ENCODE measurements at regions not wholly inside any gene's neighbourhood (a gene's known extent, or its start where the extent isn't known, plus 50 kb on each side); places are given as distances from the start of the nearest gene placed in this dataset.

GRCh38 chr1:38243106-38243505, 196.5 kb upstream of the POU3F1 start:
- no peak for TF ChIP-seq CTCF (IDR thresholded peaks at IDR 0.05 in 2 of 3, conservative IDR thresholded peaks at IDR 0.05 in 1 of 3; ENCODE audit: borderline replicate concordance in 1 of 3, insufficient read depth in 1 of 3, low read depth in 2 of 3, low read length in 2 of 3)
- TF ChIP-seq REST (IDR thresholded peaks at IDR 0.05; ENCODE audit: low read depth) = no peak
- TF ChIP-seq RAD21 (IDR thresholded peaks at IDR 0.05; ENCODE audit: low read depth) = no peak
- TF ChIP-seq POLR2A (IDR thresholded peaks at IDR 0.05; ENCODE audit: borderline replicate concordance, extremely low read depth, insufficient read depth, insufficient read length) = no peak
- no peak for TF ChIP-seq ZBTB33 (IDR thresholded peaks at IDR 0.05; ENCODE audit: extremely low read depth, insufficient replicate concordance, low read length)
- no peak for TF ChIP-seq MAX (IDR thresholded peaks at IDR 0.05)
- no peak for TF ChIP-seq EZH2 (IDR thresholded peaks at IDR 0.05)
